Stomach (tissue), 8 donors: ENCODE measurements at regions not wholly inside any gene's neighbourhood (a gene's known extent, or its start where the extent isn't known, plus 50 kb on each side); places are given as distances from the start of the nearest gene placed in this dataset.

Experiments used
- DNase-seq, 2 donors: peaks; one replicate each; pipeline versions ENCODE4 v3.0.0 to v3.0.0-alpha.2; 2013 to 2019
- H3K27ac ChIP-seq, 5 donors: fragments of 200-600 bp in 4 of 5; sonication (generic) in 4 of 5; one replicate each; pipeline ENCODE4 v1.5.1; 2013 to 2019; ENCODE audit warnings: mild to moderate bottlenecking in 1 of 5, moderate library complexity in 1 of 5
- H3K27me3 ChIP-seq, 3 donors: fragments of 200-600 bp; sonication (generic); one replicate each; pipeline ENCODE4 v1.5.1; 2017 to 2019; ENCODE audit warnings: mixed run types in 1 of 3
- H3K36me3 ChIP-seq, 4 donors: fragments of 200-600 bp; sonication (generic); 1 replicate in 3 of 4; 2 replicates in 1 of 4; pipeline ENCODE4 v1.5.1; 2016 to 2019
- H3K4me1 ChIP-seq, 4 donors: fragments of 200-600 bp; sonication (generic); one replicate each; pipeline ENCODE4 v1.5.1; 2016 to 2019
- H3K4me3 ChIP-seq, 4 donors: fragments of 200-600 bp; sonication (generic) in 3 of 4; one replicate each; pipeline ENCODE4 v1.5.1; 2016 to 2019; ENCODE audit warnings: mild to moderate bottlenecking in 1 of 4
- H3K9me3 ChIP-seq, 4 donors: fragments of 200-600 bp; sonication (generic); one replicate each; pipeline ENCODE4 v1.5.1; 2016 to 2019
- CTCF ChIP-seq, 7 experiments: fragments of 450-650 bp in 4 of 7; fragments of 200-600 bp in 3 of 7; sonication (generic) in 3 of 7; IDR thresholded peaks; one replicate each; pipeline ENCODE4 v1.5.1; 2016 to 2019; ENCODE audit warnings: antibody characterized with exemption in 7 of 7, control low read depth in 2 of 7, mild to moderate bottlenecking in 1 of 7
- EP300 ChIP-seq: sonication (generic); formaldehyde crosslinking; IDR thresholded peaks from one replicate; pipeline ENCODE4 v1.6.1; 2017; ENCODE audit warnings: antibody characterized with exemption
- POLR2A ChIP-seq, 4 donors: fragments of 450-650 bp; IDR thresholded peaks; one replicate each; pipeline ENCODE4 v1.6.1; 2016; ENCODE audit warnings: antibody characterized with exemption in 4 of 4, control low read depth in 2 of 4, mild to moderate bottlenecking in 1 of 4, moderate library complexity in 1 of 4
- POLR2AphosphoS5 ChIP-seq, 3 donors: sonication (generic); formaldehyde crosslinking; IDR thresholded peaks; one replicate each; pipeline ENCODE4 v1.6.1; 2016; ENCODE audit warnings: antibody characterized with exemption in 3 of 3
- WGBS, 5 donors: extraction: QIAGEN DNeasy Blood & Tissue Kit in 3 of 5; methylation state at CpG; one replicate each; pipeline versions ENCODE4 v1.1.5 to v1.1.7; 2013 to 2018; 5-methylcytosine and 5-hydroxymethylcytosine counted together
- intact Hi-C: fragments of 100-400 bp; cut with DNase I; formaldehyde crosslinking; loops from one replicate; pipeline ENCODE4 v1.15.1; 2023; ENCODE audit warnings: low total_unique reads
- donor health status: healthy with polysubstance abuse.
- donor health status: Bipolar disorder and iron deficiency.
- donor health status: healthy.

GRCh38 chr17:63309021-63309420, 137.1 kb downstream of the CYB561 start:
- DNase-seq, result no peak
- WGBS, 5 donors, result 17 to 36% (median 21%) methylated on average over 2 of the region's 2 CpGs
- Histone ChIP-seq H3K36me3 (no peaks in the 10 kb centered on the region), H3K4me3 (no peak overlapping the region), H3K27ac (no peak overlapping the region), H3K27me3 (no peaks in the 10 kb centered on the region), H3K4me1 (no peaks in the 10 kb centered on the region), H3K9me3 (no peaks in the 10 kb centered on the region)
- TF ChIP-seq EP300, result no peak
- TF ChIP-seq POLR2AphosphoS5 (IDR thresholded peaks at IDR 0.05), result no peak
- no peak for TF ChIP-seq CTCF (IDR thresholded peaks at IDR 0.05)
- TF ChIP-seq POLR2A (IDR thresholded peaks at IDR 0.05), result no peak
- intact Hi-C loops, result no loop called here

GRCh38 chr17:63311416-63311937, 134.6 kb downstream of the CYB561 start:
- no peaks in the 10 kb centered on the region for H3K4me1 ChIP-seq

GRCh38 chr17:63314761-63315160, 131.3 kb downstream of the CYB561 start:
- Histone ChIP-seq H3K9me3 (no peaks in the 10 kb centered on the region), H3K36me3 (peaks cover 0 to 34% (median 23%) of the 10 kb centered on the region in 4 donors), H3K27ac (no peak overlapping the region), H3K4me1 (no peaks in the 10 kb centered on the region), H3K27me3 (no peaks in the 10 kb centered on the region), H3K4me3 (no peak overlapping the region)
- TF ChIP-seq EP300, result no peak
- WGBS, 5 donors, result 91 to 98% (median 95%) methylated on average over 10 of the region's 10 CpGs
- DNase-seq, result no peak
- intact Hi-C loops, result no loop called here

More at GRCh38 chr17:63311416-63311937, 134.6 kb downstream of the CYB561 start:
- no peak for DNase-seq
- H3K27ac ChIP-seq, result no peak overlapping the region
- H3K9me3 ChIP-seq, result no peaks in the 10 kb centered on the region
- no peaks in the 10 kb centered on the region for H3K27me3 ChIP-seq
- intact Hi-C loops, result no loop called here
- H3K36me3 ChIP-seq, result peaks cover 0 to 18% (median 10%) of the 10 kb centered on the region in 4 donors
- TF ChIP-seq POLR2AphosphoS5 (IDR thresholded peaks at IDR 0.05) (no peak), POLR2A (IDR thresholded peaks at IDR 0.05) (no peak), EP300 (no peak), CTCF (IDR thresholded peaks at IDR 0.05) (no peak)
- H3K4me3 ChIP-seq, result no peak overlapping the region

- WGBS, 5 donors, result 63 to 71% (median 65%) methylated on average over 1 of the region's 1 CpG
- TF ChIP-seq CTCF (IDR thresholded peaks at IDR 0.05) (no peak), POLR2AphosphoS5 (IDR thresholded peaks at IDR 0.05) (no peak), EP300 (no peak), POLR2A (IDR thresholded peaks at IDR 0.05) (no peak)
Observed at GRCh38 chr17:63316100-63316499, 130.0 kb downstream of the CYB561 start.

DNA sequence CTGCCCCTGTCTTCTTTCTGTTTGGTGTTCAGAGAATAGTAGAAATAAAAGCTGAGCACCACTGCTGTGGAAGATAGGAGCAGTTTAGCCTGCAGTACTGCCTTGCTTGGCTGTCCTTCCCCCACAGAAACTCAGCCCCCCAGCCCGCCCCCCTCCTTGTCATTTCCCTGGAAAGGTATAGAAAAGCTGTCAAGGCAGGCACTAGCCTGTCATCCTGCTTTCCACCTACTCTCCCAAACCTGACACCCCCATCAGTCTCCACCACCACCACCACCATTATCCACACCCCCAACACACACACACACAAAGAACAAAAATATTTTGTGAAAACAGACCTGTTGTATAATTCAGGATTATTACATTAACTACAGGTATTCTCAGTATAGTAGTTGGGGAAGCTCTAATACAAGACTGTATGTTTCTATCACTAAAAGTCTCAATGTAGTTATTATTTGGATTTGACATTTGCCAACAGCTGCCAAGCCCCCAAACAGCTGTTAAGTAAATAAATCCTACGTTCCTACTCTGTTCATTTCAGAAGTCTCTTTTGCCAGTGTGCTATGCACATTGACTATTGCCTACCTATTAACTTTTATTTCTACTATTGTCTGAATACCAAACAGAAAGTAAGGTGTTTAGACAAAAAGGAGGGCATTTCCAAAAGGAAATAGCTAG, 128.8 kb downstream of the CYB561 start:
- no peak overlapping the region for H3K27ac ChIP-seq
- peaks cover 0 to 45% (median 36%) of the 10 kb centered on the region in 4 donors for H3K36me3 ChIP-seq
- H3K27me3 ChIP-seq, result no peaks in the 10 kb centered on the region
- no peaks in the 10 kb centered on the region for H3K9me3 ChIP-seq
- H3K4me3 ChIP-seq, result no peak overlapping the region
- intact Hi-C loops, result no loop called here
- TF ChIP-seq EP300 (no peak), CTCF (IDR thresholded peaks at IDR 0.05) (no peak), POLR2A (IDR thresholded peaks at IDR 0.05) (no peak), POLR2AphosphoS5 (IDR thresholded peaks at IDR 0.05) (no peak)
- 63 to 80% (median 69%) methylated on average over 2 of the region's 2 CpGs for WGBS, 5 donors
- DNase-seq, result no peak
- no peaks in the 10 kb centered on the region for H3K4me1 ChIP-seq

More at GRCh38 chr17:63316100-63316499, 130.0 kb downstream of the CYB561 start:
- intact Hi-C loops, result no loop called here
- no peaks in the 10 kb centered on the region for H3K9me3 ChIP-seq
- no peak overlapping the region for H3K4me3 ChIP-seq
- no peaks in the 10 kb centered on the region for H3K4me1 ChIP-seq
- peaks cover 0 to 36% (median 30%) of the 10 kb centered on the region in 4 donors for H3K36me3 ChIP-seq
- H3K27ac ChIP-seq, result no peak overlapping the region
- H3K27me3 ChIP-seq, result no peaks in the 10 kb centered on the region
- no peak for DNase-seq
